Myocyte (in vitro differentiated cells): ENCODE measurements at regions not wholly inside any gene's neighbourhood (a gene's known extent, or its start where the extent isn't known, plus 50 kb on each side); places are given as distances from the start of the nearest gene placed in this dataset.
A peak's percentile ranks its signal among the peaks of the same experiment; 100 is the strongest.

Experiments
- DNase-seq: peaks from one replicate; pipeline ENCODE4 v3.0.0-alpha.2; 2012; ENCODE audit warnings: low read depth

GRCh38 chr2:70397186-70397585 is 95.3 kb upstream of the FAM136A start:
- no peak for DNase-seq

GRCh38 chr2:70396612-70397011 is 94.7 kb upstream of the FAM136A start:
- DNase-seq = no peak

GRCh38 chr2:70393881-70394280 is 92.0 kb upstream of the FAM136A start:
- no peak for DNase-seq

- no peak for DNase-seq
Measured at GRCh38 chr2:70391988-70392387, 90.1 kb upstream of the FAM136A start.

- no peak for DNase-seq
Measured at GRCh38 chr2:70391259-70391658, 89.4 kb upstream of the FAM136A start.

- DNase-seq = no peak
Measured at GRCh38 chr2:70388813-70389212, 86.9 kb upstream of the FAM136A start.

GRCh38 chr2:70388128-70388527 is 86.3 kb upstream of the FAM136A start:
- no peak for DNase-seq

GRCh38 chr2:70385966-70386595 is 84.2 kb upstream of the FAM136A start:
- DNase-seq = no peak

- no peak for DNase-seq
Measured at GRCh38 chr2:70385204-70385603, 83.3 kb upstream of the FAM136A start.

GRCh38 chr2:70381821-70382220 is 80.0 kb upstream of the FAM136A start:
- peak; percentile 1 for DNase-seq

- no peak for DNase-seq
Measured at GRCh38 chr2:70381235-70381634, 79.4 kb upstream of the FAM136A start.

GRCh38 chr2:70380621-70381020 is 78.8 kb upstream of the FAM136A start:
- no peak for DNase-seq

- no peak for DNase-seq
Measured at GRCh38 chr2:70374616-70375015, 72.7 kb upstream of the FAM136A start.

GRCh38 chr2:70371753-70372152 is 69.9 kb upstream of the FAM136A start:
- no peak for DNase-seq

GRCh38 chr2:70369082-70369481 is 67.2 kb upstream of the FAM136A start:
- DNase-seq = no peak

GRCh38 chr2:70368545-70368944 is 66.7 kb upstream of the FAM136A start:
- no peak for DNase-seq

GRCh38 chr2:70367722-70368323 is 66.0 kb upstream of the FAM136A start:
- DNase-seq = no peak

GRCh38 chr2:70362661-70363060 is 60.8 kb upstream of the FAM136A start:
- DNase-seq = no peak

GRCh38 chr2:70360661-70361270 is 58.9 kb upstream of the FAM136A start:
- DNase-seq = no peak

- DNase-seq = peak; percentile 55
Measured at GRCh38 chr2:70357684-70358071, 55.8 kb upstream of the FAM136A start.

GRCh38 chr2:70356941-70357683 is 55.2 kb upstream of the FAM136A start:
- no peak for DNase-seq

- DNase-seq = no peak
Measured at GRCh38 chr2:70354264-70354949, 52.5 kb upstream of the FAM136A start.
